ENCODE measurements at regions not wholly inside any gene's neighbourhood (a gene's known extent, or its start where the extent isn't known, plus 50 kb on each side); places are given as distances from the start of the nearest gene placed in this dataset.

DNA sequence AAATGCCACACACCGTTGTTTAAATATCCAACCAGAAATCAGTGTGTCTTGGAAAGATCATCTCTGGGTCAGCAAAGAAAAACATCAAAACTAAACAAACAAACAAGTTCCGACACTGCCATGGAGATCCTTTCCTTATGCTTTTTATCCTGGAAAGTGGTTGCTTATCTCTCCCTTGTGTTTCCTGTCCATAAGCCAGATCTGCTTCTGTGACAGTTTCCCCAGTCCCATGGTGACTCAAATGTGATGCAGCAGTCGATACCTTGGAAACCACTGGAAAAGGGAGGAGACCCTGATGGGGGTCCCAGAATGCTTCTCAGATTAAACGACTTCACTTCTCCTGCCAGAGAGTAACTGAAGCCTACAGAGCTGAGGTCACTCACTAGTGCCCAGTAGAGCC is 94.7 kb downstream of the DMRTA2 start:
- TF ChIP-seq POLR2AphosphoS5 (IDR thresholded peaks at IDR 0.05; ENCODE audit: insufficient read depth in 1 of 2, low read depth in 1 of 2) = no peak
- TF ChIP-seq, protein P1, sequence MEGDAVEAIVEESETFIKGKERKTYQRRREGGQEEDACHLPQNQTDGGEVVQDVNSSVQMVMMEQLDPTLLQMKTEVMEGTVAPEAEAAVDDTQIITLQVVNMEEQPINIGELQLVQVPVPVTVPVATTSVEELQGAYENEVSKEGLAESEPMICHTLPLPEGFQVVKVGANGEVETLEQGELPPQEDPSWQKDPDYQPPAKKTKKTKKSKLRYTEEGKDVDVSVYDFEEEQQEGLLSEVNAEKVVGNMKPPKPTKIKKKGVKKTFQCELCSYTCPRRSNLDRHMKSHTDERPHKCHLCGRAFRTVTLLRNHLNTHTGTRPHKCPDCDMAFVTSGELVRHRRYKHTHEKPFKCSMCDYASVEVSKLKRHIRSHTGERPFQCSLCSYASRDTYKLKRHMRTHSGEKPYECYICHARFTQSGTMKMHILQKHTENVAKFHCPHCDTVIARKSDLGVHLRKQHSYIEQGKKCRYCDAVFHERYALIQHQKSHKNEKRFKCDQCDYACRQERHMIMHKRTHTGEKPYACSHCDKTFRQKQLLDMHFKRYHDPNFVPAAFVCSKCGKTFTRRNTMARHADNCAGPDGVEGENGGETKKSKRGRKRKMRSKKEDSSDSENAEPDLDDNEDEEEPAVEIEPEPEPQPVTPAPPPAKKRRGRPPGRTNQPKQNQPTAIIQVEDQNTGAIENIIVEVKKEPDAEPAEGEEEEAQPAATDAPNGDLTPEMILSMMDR (IDR thresholded peaks at IDR 0.05) = no peak

Data from vagina (tissue), 2 donors.